Activated naive CD4-positive, alpha-beta T cell treated with anti-CD3 and anti-CD28 coated beads, Interleukin-2, amount 10 ng/mL, durations not matched to agents 7 days and 5 days (primary cell): ENCODE measurements at regions not wholly inside any gene's neighbourhood (a gene's known extent, or its start where the extent isn't known, plus 50 kb on each side); places are given as distances from the start of the nearest gene placed in this dataset.
"Not testable (repeated sequence)": the region's sequence is repeated elsewhere in the genome, so short reads cannot be mapped to it uniquely, and the experiment has no call there.

Source experiments
- CTCF ChIA-PET: fragments of 350-600 bp; sonication (Branson Sonifier 250); formaldehyde crosslinking; loops from one replicate; lab custom pipeline; 2021; ENCODE audit warnings: antibody characterized with exemption; lab: Charles Lee
- DNase-seq: peaks from one replicate; pipeline ENCODE4 v3.0.0-alpha.2; 2020
- H3K27ac Mint-ChIP-seq: one replicate; pipeline ENCODE4 v1.8.0; 2021; ENCODE audit warnings: mild to moderate bottlenecking, moderate library complexity, mixed read lengths
- H3K27me3 Mint-ChIP-seq: one replicate; pipeline ENCODE4 v1.8.0; 2021; ENCODE audit warnings: mild to moderate bottlenecking, mixed read lengths
- H3K36me3 Mint-ChIP-seq: one replicate; pipeline ENCODE4 v1.8.0; 2021; ENCODE audit warnings: mixed read lengths
- H3K4me1 Mint-ChIP-seq: one replicate; pipeline ENCODE4 v1.8.0; 2021; ENCODE audit warnings: mixed read lengths
- H3K4me3 Mint-ChIP-seq: one replicate; pipeline ENCODE4 v1.8.0; 2021; ENCODE audit warnings: mild to moderate bottlenecking, moderate library complexity, mixed read lengths
- H3K9me3 Mint-ChIP-seq: one replicate; pipeline ENCODE4 v1.8.0; 2021; ENCODE audit warnings: mixed read lengths

- no peak overlapping the region for H3K27ac Mint-ChIP-seq
These were observed 771.1 kb downstream of the BRINP3 start for GRCh38 chr1:189706594-189706993.

GRCh38 chr1:189708674-189709073 is 769.0 kb downstream of the BRINP3 start:
- Mint-ChIP-seq H3K27ac (no peak overlapping the region), H3K9me3 (peaks cover 16% of the 10 kb centered on the region), H3K27me3 (no peaks in the 10 kb centered on the region), H3K36me3 (no peaks in the 10 kb centered on the region), H3K4me1 (no peaks in the 10 kb centered on the region), H3K4me3 (no peak overlapping the region)
- CTCF ChIA-PET: no interaction called here
- no peak for DNase-seq

More at GRCh38 chr1:189706594-189706993, 771.1 kb downstream of the BRINP3 start:
- Mint-ChIP-seq H3K9me3 (peaks cover 16% of the 10 kb centered on the region), H3K36me3 (no peaks in the 10 kb centered on the region), H3K4me3 (no peak overlapping the region), H3K4me1 (no peaks in the 10 kb centered on the region), H3K27me3 (no peaks in the 10 kb centered on the region)
- no peak for DNase-seq
- CTCF ChIA-PET: no interaction called here

- H3K27ac Mint-ChIP-seq, H3K27me3 Mint-ChIP-seq, H3K9me3 Mint-ChIP-seq, DNase-seq, H3K4me3 Mint-ChIP-seq, H3K4me1 Mint-ChIP-seq, CTCF ChIA-PET, H3K36me3 Mint-ChIP-seq: not testable (repeated sequence)
These were observed 759.4 kb downstream of the BRINP3 start for GRCh38 chr1:189718147-189718795.

GRCh38 chr1:189726806-189727205 is 750.9 kb downstream of the BRINP3 start:
- no peak for DNase-seq
- H3K4me1 Mint-ChIP-seq: no peaks in the 10 kb centered on the region
- no peak overlapping the region for H3K27ac Mint-ChIP-seq
- H3K4me3 Mint-ChIP-seq: no peak overlapping the region
- no peaks in the 10 kb centered on the region for H3K36me3 Mint-ChIP-seq
- CTCF ChIA-PET: no interaction called here
- no peaks in the 10 kb centered on the region for H3K27me3 Mint-ChIP-seq
- peaks cover 4% of the 10 kb centered on the region for H3K9me3 Mint-ChIP-seq

- no peak overlapping the region for H3K27ac Mint-ChIP-seq
- H3K4me3 Mint-ChIP-seq: no peak overlapping the region
- no peaks in the 10 kb centered on the region for H3K36me3 Mint-ChIP-seq
- no peaks in the 10 kb centered on the region for H3K4me1 Mint-ChIP-seq
- H3K27me3 Mint-ChIP-seq: no peaks in the 10 kb centered on the region
- CTCF ChIA-PET: no interaction called here
- DNase-seq: no peak
- peaks cover 5% of the 10 kb centered on the region for H3K9me3 Mint-ChIP-seq
These were observed 726.4 kb downstream of the BRINP3 start for GRCh38 chr1:189751311-189751710.

- Mint-ChIP-seq H3K27ac (no peak overlapping the region), H3K4me1 (no peaks in the 10 kb centered on the region), H3K27me3 (no peaks in the 10 kb centered on the region), H3K4me3 (no peak overlapping the region), H3K9me3 (peaks cover 6% of the 10 kb centered on the region), H3K36me3 (no peaks in the 10 kb centered on the region)
- CTCF ChIA-PET: no interaction called here
- no peak for DNase-seq
These were observed 725.1 kb downstream of the BRINP3 start for GRCh38 chr1:189752461-189752995.

- H3K36me3 Mint-ChIP-seq, H3K9me3 Mint-ChIP-seq, CTCF ChIA-PET, H3K27ac Mint-ChIP-seq, H3K4me3 Mint-ChIP-seq, H3K27me3 Mint-ChIP-seq, H3K4me1 Mint-ChIP-seq, DNase-seq: not testable (repeated sequence)
These were observed 722.6 kb downstream of the BRINP3 start for GRCh38 chr1:189755100-189755499.

- no peaks in the 10 kb centered on the region for H3K36me3 Mint-ChIP-seq
- no peaks in the 10 kb centered on the region for H3K4me1 Mint-ChIP-seq
- no peak overlapping the region for H3K27ac Mint-ChIP-seq
- DNase-seq: no peak
- CTCF ChIA-PET: interaction anchor here (1.1 kb wide), 1 partner anchor 13 kb away, joined by 3 read pairs; no protein-coding TSS in a partner anchor
- H3K9me3 Mint-ChIP-seq: peaks cover 7% of the 10 kb centered on the region
- H3K27me3 Mint-ChIP-seq: no peaks in the 10 kb centered on the region
- no peak overlapping the region for H3K4me3 Mint-ChIP-seq
These were observed 713.0 kb downstream of the BRINP3 start for GRCh38 chr1:189764391-189765320.

- CTCF ChIA-PET: no interaction called here
- Mint-ChIP-seq H3K27ac (no peak overlapping the region), H3K36me3 (no peaks in the 10 kb centered on the region), H3K4me1 (no peaks in the 10 kb centered on the region), H3K9me3 (no peaks in the 10 kb centered on the region), H3K27me3 (no peaks in the 10 kb centered on the region), H3K4me3 (no peak overlapping the region)
- DNase-seq: no peak
These were observed 708.2 kb downstream of the BRINP3 start for GRCh38 chr1:189769448-189769847.

GRCh38 chr1:189774721-189775287 is 702.9 kb downstream of the BRINP3 start:
- H3K27me3 Mint-ChIP-seq: no peaks in the 10 kb centered on the region
- H3K9me3 Mint-ChIP-seq: peaks cover 9% of the 10 kb centered on the region
- H3K4me1 Mint-ChIP-seq: no peaks in the 10 kb centered on the region
- no peak for DNase-seq
- no peaks in the 10 kb centered on the region for H3K36me3 Mint-ChIP-seq
- no peak overlapping the region for H3K27ac Mint-ChIP-seq
- CTCF ChIA-PET: no interaction called here
- H3K4me3 Mint-ChIP-seq: no peak overlapping the region

- H3K27me3 Mint-ChIP-seq: no peaks in the 10 kb centered on the region
- no peak for DNase-seq
- H3K4me3 Mint-ChIP-seq: no peak overlapping the region
- H3K9me3 Mint-ChIP-seq: peaks cover 9% of the 10 kb centered on the region
- no peaks in the 10 kb centered on the region for H3K4me1 Mint-ChIP-seq
- no peak overlapping the region for H3K27ac Mint-ChIP-seq
- CTCF ChIA-PET: no interaction called here
- no peaks in the 10 kb centered on the region for H3K36me3 Mint-ChIP-seq
These were observed 702.3 kb downstream of the BRINP3 start for GRCh38 chr1:189775343-189775742.

GRCh38 chr1:189779034-189779433 is 698.6 kb downstream of the BRINP3 start:
- Mint-ChIP-seq H3K27ac (no peak overlapping the region), H3K4me1 (no peaks in the 10 kb centered on the region), H3K36me3 (no peaks in the 10 kb centered on the region), H3K4me3 (no peak overlapping the region), H3K9me3 (peaks cover 9% of the 10 kb centered on the region), H3K27me3 (no peaks in the 10 kb centered on the region)
- CTCF ChIA-PET: no interaction called here
- no peak for DNase-seq

GRCh38 chr1:189782295-189782694 is 695.4 kb downstream of the BRINP3 start:
- no peak for DNase-seq
- H3K27me3 Mint-ChIP-seq: no peaks in the 10 kb centered on the region

GRCh38 chr1:189783456-189783855 is 694.2 kb downstream of the BRINP3 start:
- H3K36me3 Mint-ChIP-seq: no peaks in the 10 kb centered on the region
- DNase-seq: no peak
- no peaks in the 10 kb centered on the region for H3K4me1 Mint-ChIP-seq
- no peak overlapping the region for H3K27ac Mint-ChIP-seq
- H3K4me3 Mint-ChIP-seq: no peak overlapping the region
- no peaks in the 10 kb centered on the region for H3K27me3 Mint-ChIP-seq
- peaks cover 8% of the 10 kb centered on the region for H3K9me3 Mint-ChIP-seq
- CTCF ChIA-PET: no interaction called here

More at GRCh38 chr1:189782295-189782694, 695.4 kb downstream of the BRINP3 start:
- H3K4me1 Mint-ChIP-seq: no peaks in the 10 kb centered on the region
- CTCF ChIA-PET: no interaction called here
- H3K9me3 Mint-ChIP-seq: peaks cover 10% of the 10 kb centered on the region
- H3K27ac Mint-ChIP-seq: no peak overlapping the region
- H3K4me3 Mint-ChIP-seq: no peak overlapping the region
- no peaks in the 10 kb centered on the region for H3K36me3 Mint-ChIP-seq
